HT-29 (cell line): ENCODE measurements at regions not wholly inside any gene's neighbourhood (a gene's known extent, or its start where the extent isn't known, plus 50 kb on each side); places are given as distances from the start of the nearest gene placed in this dataset.

Experiments
- DNase-seq: peaks from one replicate; pipeline ENCODE4 v3.0.0-alpha.2; 2015; ENCODE audit warnings: low spot score

DNA sequence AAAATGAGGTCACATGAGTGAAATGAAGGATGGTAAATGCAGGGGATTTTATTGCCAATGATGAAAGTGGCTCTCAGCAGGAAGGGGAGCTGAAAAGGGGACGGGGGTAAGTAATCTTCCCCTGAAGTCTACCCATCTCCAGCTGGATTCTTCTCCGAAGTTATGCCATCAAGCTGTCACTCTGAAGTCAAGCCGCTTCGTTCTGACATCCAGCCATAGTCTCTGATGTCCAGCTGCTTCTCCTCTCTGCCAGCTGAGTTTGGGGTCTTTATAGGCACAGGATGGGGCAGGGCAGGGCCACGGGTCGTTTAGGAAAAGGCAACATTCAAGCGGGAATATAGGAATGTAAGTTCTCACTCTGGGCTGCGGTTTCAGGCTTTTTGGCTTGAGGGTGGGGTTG is 181.9 kb upstream of the ANO3 start:
- DNase-seq: no peak

DNA sequence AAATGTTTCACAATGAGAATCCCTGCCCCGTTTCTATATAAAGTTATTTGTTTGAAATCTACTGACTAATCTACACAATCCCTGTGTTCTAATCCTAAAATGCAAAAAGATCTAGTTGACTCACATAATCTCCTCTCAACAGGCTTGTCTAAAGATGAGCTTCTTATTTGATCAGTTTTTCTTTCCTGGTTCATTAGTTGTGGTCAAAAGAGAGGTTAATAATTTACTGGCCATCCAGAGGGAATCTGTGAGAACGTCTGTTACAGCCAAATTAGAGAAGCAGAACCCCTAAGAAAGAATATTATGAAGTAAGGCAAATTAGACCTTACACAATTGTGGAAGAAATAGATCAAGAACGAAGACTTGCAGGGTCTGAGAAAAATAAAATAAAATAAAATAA is 173.7 kb upstream of the ANO3 start:
- peak; percentile 36 for DNase-seq

DNA sequence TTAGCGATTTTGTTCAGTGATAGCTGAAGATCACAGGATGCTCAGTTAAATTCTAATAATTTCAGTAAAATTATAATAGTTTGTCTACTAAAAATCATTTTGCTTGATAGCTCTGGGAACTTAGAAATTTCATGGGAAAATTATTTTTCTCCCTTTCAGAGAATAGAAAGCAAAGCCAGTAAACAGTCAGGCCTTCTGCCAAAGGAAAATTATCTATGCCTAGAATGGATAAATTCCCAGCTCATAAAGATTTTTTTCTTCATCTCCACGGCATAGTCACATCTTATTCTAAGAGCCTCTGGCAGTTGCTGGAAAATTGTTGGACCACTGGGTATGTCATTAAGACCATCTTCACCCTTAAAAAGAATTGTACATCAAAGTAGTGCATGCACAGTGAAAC is 169.6 kb upstream of the ANO3 start:
- no peak for DNase-seq

DNA sequence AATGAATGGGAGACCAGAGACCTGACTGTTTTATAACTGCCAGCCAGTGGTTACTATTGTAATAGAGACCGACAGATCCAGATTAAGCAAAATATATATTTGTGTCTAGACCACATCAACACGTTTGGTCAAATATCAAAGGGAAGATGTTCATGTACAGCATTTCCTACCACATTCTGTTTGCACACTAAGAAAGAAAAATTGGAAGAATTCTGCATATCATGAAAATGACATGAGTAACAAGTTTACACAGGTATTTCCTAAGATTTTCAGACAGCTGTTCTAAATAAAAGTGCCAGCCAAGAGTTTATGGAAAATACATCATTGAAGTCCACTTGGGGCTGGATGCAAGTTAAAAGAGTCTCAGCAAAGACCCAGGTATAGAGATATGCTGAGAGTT is 145.5 kb upstream of the ANO3 start:
- DNase-seq: no peak

DNA sequence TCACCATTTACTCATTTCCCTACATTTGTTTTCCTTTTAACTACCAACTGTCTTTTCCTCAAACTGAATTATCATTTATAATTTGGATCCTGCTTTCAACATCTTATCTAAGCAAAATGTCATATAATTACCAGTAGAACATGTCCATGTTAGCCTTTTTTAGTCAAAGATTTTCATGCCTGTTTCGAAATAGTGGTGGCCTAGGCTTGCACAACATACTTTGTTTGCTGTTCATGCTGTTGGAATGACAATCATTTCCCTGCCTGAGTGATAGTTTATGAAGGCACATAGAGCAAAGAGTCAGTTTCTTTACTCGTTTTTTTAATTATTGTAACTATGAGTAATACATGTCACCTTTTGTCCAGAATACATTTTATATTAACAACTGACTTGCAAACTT is 144.3 kb upstream of the ANO3 start:
- DNase-seq: peak; percentile 52

DNA sequence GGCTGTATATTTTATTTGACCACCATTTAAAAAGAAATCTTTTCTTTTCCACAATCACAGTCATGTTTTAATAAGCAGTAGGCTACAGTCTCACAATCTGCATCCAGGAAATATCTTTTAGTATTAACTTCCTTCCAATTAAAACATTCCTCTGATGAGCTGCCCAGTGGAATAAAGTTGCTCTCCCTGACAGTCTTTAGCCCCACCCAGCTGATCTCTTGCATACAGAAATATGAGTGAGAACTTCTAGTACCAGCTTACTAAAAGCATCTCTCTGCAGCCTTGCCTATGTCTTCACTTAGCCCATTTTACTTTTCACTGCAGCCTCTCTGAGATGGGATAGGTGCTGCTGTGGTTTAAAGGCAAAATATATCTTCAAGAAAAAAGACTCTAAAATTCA is 143.4 kb upstream of the ANO3 start:
- DNase-seq: peak; percentile 28

DNA sequence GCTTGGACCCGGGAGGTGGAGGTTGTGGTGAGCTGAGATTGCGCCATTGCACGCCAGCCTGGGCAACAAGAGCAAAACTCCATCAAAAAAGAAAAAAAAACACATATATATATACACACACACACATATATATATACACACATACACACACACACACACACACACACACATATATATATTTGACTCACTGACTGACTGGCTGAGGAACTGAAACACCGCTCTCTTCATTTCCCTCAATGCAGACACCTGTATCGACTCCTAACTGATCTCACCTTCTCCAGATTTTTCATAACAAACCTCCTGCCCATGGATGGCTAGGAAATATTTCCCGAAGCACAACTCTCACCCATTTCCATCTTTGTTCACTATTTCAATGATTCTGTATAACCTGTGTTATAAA is 140.7 kb upstream of the ANO3 start:
- DNase-seq: no peak

DNA sequence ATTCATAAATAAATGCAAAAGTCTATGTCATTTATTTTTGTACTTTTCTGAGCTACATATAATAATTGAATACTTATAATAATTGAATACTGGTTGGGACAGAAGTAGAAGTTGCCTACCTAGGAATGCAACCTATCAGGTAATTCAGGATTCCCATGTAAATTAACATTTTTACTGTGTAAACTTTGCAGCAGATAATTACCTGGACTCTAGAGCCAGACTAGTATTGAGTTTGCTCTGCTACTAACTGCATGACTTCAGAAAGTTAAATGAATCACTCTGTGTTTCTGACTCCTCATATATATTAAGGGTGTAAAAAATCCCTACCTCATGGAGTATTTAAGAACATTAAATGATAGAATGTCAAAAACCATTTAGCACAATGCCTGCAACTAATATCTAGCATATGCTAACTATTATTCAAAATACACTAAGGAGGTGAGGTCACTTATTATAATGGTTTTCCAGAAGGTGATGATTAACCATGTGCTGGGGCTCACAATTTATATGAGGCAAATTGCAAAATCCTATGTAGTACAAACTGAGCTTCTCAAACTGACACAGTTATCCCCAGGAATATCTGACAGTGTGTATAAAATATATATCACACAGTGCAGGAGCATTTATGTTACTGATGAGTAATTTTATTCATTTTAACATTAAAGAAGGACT is 138.1 kb upstream of the ANO3 start:
- DNase-seq: peak; percentile 51

DNA sequence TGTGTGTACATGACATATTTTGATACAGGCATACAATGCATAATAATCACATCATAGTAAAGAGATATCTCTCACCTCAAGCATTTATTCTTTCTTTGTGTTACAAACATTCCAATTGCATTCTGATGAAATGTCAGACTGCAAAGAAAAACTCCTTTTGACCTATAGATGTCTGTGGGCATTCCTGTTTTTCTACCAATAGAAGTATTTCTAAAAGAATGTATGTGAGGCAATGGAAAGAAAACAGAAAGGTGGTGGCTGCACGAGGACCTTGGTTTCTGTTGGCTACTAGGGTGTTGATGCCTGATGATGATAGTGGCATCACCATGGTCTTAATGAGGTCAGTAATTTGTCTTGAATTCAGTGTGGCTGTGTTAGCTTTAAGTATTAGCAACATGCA is 137.0 kb upstream of the ANO3 start:
- DNase-seq: no peak

DNA sequence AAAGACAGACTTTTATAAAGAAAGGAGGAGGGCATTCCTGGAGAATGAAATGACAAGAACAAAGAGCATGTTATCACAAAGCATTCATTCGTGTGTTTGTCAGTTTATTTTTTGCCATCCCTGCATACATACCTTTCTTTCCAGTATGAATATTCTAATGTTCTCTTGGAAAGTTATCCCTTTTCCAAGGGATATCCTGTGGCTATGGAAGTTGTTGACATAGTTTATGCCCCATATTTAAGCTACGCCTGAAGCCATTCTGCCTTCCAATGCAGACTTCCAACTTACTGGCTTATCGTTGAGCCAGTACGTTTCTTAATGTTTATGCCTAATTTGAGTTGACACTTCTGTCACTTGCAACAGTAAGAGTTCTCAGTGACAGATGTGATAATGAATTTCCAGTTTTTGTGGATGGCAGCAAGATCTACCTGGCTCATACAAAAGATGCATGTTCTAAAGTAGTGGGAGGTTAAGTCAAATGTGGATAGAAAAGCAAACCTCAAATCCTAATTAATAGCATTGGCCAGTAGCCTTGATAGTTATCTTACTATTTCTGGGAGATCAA is 133.3 kb upstream of the ANO3 start:
- no peak for DNase-seq

DNA sequence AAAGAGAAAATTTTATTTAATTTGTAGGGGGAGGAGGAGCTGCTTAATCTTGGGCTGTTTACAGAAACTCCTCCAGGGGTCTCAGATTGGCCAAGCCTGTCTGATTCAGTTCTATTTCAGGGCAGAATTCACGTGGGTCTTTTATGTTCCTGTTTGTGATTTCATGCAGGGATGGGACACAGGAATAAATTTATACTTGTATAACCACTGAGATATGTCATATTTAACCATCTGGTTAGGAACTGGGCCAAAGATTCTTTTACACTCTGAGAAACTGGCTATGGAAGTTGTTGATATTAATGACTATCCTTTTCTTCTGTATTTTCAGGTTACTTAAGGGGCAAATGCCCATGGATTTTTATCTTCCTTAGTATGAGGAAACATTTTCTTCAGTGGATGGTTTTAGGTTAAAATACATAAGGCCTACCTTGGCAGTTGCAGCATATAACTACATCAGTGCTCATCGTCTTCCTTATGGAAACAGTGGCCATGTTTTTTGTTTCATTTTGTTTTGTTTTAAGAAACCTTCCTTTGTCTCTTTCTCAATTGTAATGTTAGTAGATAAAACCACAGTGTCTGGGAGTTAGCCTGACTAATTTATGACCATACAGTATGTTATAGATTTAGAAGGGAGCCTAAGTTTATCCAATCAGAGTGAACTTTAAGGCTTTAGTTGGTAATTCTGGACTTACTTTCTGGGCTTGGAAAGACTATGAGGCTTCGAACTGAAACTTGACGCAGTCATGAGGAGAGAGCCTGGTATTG is 132.4 kb upstream of the ANO3 start:
- DNase-seq: no peak

DNA sequence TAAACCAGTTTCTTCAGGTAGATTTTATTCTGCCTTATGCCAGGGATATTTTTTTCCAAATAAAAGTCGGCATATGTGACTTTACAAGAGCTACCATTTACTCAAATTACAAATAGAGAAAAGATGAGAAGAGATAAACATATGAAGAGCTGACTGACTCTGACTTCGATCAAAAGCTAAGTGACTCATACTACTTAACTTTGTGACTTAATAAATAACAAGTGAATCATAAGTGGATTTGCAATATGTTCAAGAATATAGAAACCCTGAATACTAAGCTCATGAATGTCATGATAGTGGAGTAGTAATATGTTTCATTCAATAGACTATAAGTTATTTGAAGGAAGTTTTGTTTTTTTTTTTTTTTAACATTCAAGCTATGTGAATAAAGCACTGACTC is 130.5 kb upstream of the ANO3 start:
- peak; percentile 36 for DNase-seq

DNA sequence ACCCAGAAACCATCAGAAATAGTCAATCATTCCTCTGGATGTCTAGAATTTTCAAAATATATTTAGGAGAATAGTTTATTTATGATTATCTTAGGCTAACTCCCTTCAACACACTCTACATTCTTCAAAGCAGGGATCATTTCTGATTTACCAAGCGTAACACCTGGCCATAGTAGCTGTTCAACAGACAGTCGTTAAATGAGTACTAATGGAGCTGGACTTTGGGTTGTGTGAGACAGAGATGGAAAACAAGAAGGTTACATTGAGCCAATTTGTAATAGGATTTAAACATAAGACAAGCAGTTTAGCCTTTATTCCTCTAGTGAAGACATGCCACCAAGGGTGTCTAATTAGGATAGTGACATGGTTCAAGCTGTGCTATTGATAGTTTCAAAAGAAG is 129.2 kb upstream of the ANO3 start:
- DNase-seq: no peak

DNA sequence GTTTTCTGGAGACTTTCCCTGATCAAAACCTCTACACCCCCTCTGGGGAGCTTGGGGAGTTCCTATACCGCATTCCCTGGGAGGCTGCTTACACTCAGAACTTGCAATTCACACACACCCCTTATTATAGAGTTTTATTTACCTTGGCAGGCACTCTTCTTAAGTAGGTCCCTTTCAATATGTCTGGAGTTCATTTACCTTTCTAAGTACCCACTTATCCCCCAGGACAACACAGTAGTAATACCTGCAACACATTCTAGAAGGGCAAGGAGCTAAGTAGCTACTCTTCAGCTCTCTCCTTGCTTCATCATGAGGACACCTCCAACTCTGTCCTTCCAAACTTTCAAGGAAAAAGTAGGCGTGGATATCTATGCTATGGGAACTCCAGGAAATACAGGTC is 127.8 kb upstream of the ANO3 start:
- DNase-seq: no peak

DNA sequence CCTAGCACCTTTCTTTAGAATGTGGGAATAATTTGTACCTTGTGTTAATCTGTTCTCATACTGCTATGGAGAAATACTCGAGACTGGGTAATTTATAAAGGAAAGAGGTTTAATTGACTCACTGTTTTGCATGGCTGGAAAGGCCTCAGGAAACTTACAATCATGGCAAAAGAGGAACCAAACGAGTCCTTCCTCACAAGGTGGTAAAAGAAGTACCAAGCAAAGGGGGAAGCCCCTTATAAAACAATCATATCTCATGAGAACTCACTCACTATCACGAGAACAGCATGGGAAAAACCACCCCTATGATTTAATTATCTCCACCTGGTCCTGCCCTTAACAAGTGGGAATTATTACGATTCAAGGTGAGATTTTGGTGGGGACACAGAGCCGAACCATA is 127.1 kb upstream of the ANO3 start:
- no peak for DNase-seq

DNA sequence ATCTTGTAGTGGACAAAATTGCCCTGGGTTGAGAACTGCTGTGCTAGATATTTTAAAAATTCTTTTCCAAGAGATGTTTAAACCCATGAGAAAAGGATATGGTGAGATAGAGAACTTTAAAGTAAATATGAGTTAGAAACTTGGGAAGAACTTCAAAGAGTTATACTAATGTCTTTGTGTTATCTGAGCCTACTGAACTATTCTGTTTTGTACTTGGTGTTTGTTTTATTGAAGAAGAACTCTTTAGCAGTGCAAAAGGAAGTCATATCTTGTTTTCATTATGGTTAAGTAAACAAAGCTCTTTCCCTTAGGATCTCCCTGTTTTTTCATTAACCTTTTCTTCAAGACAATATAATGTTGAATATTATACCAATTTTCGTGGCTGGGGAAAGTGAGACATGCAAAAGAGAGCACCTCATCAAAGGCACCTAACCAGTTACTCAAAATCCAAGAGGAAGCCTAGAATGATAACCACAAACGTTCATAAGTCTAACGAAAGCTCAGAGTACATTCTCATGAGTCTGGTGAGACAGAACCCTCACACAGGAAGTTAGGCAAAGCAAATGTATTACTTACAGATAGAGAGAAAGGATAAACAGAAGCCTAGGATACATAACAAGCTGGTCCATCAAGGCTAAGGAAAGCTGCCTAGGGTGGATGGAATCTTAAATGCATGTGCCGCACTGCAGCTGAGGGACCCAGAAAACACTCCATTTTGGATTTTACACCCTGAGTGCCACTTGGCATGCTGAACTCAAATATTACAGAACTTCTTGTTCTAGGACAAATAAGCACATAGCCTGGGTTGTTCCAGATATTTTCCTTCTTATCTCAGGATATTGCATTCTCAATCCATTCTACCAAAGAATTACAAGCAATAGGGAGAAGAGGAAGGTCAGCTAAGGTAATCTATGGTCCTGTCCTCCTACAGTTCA is 112.5 kb upstream of the ANO3 start:
- DNase-seq: peak; percentile 4

DNA sequence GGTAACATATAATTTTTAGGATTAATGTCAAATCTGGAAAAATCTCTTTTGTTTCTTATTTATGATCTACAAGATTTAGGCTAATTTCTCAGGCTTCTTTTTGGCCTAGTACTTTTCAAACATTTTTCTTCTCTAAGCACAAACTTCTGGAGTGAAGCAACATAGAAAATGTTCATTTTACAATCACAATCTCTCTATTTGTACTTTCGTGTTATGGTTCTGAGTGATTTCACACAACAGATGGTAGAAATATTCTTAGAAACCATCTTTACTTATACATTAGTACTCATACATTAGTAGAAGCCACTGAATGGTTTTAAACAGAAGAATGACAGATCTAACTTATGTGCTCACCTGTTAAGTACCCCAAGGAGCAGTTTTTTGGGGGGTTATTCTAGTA is 106.3 kb upstream of the ANO3 start:
- no peak for DNase-seq

DNA sequence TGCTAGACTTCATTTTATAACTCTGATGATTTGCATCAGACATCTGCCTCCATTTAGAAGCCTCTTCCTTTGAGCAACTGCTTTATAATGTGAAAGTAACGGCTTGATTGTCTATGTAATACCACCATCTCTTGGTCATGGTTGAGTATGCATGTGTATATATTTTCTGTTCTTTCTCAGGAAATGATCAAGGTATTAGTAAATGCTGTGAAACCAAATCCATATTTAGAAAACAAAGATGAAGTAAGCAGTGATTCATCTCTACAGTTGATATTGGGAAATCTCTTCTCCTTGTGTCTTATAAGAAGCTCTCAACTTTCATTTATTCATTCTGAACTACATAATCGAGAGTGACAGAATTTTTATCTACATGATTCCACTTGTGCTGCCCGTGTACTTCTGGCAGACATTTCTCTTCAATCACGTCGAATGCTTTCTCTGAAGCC is 104.6 kb upstream of the ANO3 start:
- peak; percentile 78 for DNase-seq

DNA sequence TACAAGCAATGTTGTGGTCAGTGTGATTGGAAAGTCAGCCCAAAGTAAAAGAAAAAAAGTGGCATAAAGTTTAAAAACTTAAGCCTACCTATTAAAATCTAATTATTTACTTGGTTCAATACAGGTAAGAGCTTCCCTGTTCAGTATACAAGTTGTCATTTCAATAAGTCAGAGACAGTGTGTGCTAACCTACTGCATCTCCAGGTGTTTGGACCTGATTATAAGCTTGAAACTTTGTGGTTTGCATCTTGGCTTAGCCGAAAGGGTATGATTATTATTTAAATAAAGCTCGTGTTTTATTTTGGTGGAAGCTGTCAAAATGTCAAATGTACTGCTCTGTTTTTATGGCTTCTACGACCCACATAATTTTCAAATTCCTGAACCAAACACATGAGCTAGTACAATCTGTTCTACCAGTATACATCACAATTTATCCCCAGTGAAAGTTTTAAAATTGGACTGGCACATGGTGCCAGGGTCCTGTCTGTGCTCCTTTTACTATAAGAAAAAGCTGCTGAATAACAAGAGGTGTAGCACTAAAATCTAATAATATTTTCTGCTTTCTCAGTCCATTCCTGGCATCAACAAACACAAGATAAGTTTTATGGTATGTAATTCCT is 103.9 kb upstream of the ANO3 start:
- no peak for DNase-seq

DNA sequence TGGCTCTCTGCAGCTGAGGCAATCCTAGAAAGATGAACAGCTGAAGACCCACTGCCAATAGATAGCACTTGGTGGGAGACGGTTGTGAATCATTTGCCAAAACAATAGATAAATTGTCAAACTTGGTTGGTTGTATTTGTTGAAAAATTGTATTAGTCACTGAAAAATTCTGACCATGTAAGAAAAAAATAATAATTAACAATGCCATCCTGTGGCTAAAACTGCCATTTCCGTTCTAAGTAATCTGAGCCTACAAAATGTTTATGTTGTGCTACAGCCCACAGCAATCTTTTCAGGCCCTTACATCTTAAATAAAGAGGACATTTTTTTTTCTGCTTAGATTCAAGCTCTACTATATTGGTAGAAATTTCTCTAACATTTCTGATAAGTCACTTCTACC is 103.2 kb upstream of the ANO3 start:
- no peak for DNase-seq

DNA sequence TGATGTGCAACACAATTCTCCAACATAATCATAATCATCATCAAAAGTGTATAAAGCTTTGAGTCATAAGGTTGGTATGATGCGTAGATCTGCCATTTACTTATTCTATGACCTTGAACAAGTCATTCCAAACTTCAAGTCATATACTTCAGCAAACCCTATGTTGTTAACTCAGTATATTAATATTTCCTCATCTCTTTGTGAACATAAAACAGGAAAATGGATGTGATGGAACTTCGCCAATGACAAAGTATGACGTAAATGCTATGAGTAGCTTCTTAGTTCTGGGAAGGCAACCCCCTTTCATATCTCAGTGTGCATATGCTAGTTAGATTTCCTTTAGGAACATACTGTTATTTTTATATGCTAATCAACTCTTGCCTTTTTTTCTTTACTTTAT is 102.7 kb upstream of the ANO3 start:
- no peak for DNase-seq

DNA sequence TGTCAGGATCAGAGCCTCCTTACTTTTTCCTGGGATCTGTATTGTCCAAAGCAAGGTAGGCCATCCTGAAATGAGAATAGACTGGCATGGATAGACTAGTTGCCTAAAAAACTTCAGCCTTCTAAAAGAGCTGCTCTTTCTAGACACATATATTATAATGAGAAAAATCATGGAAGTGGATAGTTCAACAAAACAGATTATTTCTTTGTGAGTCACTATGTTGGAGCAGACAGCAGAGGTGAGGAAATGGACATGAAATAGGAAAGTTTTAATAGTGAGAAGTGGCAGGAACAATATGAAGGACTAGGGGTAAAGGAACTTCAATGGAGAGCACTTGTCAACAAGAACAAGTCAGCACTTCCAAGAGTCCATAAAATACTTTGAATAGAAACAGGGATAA is 101.9 kb upstream of the ANO3 start:
- DNase-seq: no peak
